ENCODE measurements at regions not wholly inside any gene's neighbourhood (a gene's known extent, or its start where the extent isn't known, plus 50 kb on each side); places are given as distances from the start of the nearest gene placed in this dataset.
A peak's percentile ranks its signal among the peaks of the same experiment; 100 is the strongest.

DNA sequence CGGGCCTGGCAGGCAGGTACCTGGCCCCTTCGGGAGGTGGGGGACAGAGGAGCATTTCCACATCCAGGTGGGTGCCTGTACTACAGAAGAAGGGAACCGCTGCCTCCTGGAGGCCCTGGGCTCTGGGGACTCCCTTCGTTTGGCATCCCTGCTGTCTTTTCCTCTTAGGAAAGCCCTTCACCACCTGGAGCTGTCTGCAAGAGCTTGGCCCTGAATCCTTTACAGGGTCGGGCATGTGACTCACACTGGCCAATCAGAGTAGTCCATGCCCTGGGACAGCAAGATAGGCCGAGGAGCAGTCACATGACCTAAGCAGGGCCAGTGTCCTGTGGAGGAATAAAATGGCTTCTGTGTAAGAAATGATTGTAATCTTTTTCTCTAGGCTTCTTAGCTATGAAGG, 224.9 kb downstream of the ANKRD60 start:
- DNase-seq (ENCODE audit: low spot score): peak; percentile 67

DNA sequence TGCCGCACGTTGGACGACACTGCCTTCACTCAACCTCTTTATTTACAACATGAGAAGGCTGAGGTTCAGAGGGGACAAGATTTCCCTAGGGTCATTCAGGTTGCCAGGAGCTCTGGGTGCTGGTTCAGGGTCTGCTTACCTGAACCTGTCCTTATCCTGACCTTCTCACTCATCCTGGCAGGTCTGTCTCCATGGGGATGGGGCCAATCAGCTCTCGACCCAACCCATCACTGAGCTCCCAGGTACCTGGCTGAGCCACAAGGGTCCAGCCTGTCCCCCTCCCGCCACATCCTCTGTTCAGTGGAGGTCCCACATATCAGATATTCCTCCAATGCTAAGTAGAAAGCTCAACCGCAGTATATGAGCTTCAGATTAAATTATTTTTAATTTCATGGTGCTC, 225.6 kb downstream of the ANKRD60 start:
- DNase-seq (ENCODE audit: low spot score): peak; percentile 51

DNA sequence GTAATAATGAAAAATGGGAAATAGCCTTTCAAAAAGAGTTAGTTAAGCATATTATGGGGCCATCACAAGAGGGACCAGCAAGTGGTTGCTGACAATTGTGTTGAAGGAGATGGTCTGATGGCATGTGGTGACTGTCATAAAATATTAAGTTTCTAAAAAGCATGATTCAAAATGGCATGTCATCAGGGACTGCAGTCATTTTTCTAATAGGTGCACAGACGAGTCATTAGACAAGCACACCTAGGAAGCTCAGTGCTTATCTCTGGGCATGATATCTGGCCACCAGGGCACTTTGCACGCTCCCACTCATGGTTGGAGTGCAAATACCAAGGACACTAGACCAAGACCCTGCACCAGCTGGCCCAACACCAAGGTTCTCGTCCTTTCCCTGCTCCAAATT, 226.5 kb downstream of the ANKRD60 start:
- no peak for DNase-seq (ENCODE audit: low spot score)

DNA sequence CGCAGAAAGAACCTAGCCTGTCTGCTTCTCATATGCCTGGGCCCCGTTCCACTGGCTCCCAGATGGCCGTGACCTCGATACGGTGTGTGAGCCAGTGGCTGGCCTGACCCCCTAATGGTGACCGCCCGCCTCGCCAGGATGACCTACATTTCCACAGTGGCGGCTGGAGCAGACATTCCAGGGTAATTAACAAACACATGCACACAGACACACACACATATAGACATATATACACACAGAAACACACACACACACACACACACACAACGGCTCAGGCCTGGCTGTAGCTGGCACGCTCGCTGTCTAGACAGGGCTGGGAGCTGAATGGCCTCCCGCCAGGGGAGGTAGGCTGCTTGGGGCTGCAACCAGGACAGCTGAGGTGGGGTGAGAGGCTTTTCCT, 227.1 kb downstream of the ANKRD60 start:
- peak; percentile 83 for DNase-seq (ENCODE audit: low spot score)

DNA sequence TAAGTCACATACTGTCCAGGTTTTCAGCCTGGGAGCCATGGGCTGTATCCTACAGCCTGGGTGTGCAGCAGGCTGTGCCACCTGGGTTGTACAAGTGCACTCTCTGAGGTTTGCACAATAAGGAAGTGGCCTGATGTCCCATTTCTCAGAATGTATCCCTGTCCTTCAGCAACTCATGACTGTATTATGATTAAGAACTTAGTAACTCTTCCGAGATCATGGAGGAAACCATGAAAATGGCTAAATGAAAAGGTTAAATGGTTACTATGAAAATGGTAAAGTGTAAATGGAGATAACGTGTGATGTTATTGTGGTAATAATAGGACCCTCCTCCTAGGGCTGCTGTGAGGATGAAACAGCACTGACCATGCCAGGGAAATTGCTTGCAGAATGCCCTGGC, 227.6 kb downstream of the ANKRD60 start:
- no peak for DNase-seq (ENCODE audit: low spot score)

DNA sequence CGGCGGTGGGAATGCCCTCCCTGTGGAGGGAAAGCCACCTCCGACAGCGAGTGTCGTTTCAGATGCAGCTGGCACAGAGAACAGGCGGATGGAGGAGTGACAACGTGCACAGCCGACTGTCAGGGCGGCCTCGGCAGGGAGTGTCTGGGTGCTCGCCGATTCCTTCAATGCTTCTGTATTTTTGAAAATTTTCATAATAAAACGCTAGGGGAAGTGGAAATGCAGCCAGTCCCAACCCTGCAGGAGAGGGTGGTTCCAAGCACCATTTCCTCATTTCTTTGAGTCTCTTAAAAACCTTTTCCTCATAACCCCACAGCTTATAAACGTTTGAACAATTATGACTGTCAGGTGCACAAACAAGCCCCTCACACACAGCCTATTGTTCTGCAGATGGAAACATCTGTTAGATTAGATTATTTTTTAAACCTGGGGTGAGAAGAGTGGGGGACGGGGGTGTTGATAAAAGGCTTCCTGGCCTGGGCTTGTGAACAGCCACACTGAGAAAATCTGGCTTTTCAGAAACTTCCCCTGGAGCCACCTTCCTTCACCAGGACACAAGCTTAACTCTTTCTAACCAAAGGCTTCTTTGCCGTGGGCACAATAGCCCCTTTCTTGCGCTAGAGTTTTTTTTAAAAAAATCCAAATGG, 228.9 kb downstream of the ANKRD60 start:
- DNase-seq (ENCODE audit: low spot score): no peak

DNA sequence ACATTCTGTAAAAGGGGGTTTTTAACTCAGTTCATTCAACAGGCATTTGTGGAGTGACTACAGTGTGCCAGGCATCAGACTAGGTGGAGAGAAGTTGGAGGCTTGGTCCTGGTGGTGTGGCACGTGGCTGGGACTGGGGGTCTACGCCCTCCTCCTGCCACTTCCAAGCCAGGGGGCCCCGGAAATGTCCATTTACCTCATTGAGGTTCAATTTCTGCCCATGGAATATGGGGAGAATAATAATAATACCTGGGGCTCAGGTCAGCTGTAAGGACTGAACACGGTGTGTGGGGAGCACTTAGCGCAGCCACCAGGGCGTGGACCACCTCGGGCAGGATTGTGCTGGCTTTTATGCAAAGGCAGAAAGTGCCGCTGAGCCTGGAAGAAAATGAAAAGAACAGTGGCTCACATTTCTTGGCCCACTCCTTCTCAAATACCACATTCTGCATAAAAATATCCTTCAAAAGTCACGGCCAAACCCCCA, 229.4 kb downstream of the ANKRD60 start:
- DNase-seq (ENCODE audit: low spot score): no peak

DNA sequence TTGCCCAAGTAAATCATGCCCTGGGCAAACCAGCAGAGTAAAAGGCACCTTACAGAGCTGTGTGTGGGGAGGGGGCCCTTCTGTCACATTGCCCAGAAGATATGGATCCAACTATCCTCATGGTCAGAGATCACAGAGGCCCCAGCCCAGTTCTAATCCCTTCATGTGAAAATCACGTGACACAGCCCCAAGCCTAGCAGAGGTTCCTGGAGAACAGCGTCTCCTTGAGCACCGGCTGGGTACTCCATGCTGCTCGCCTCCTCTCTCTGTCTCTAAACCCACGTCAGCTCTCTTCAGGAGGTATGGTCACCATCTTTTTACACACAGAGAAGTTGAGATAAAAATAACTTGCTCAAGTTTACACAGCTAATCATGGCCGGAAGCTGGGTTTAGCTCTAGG, 230.2 kb downstream of the ANKRD60 start:
- DNase-seq (ENCODE audit: low spot score): no peak

DNA sequence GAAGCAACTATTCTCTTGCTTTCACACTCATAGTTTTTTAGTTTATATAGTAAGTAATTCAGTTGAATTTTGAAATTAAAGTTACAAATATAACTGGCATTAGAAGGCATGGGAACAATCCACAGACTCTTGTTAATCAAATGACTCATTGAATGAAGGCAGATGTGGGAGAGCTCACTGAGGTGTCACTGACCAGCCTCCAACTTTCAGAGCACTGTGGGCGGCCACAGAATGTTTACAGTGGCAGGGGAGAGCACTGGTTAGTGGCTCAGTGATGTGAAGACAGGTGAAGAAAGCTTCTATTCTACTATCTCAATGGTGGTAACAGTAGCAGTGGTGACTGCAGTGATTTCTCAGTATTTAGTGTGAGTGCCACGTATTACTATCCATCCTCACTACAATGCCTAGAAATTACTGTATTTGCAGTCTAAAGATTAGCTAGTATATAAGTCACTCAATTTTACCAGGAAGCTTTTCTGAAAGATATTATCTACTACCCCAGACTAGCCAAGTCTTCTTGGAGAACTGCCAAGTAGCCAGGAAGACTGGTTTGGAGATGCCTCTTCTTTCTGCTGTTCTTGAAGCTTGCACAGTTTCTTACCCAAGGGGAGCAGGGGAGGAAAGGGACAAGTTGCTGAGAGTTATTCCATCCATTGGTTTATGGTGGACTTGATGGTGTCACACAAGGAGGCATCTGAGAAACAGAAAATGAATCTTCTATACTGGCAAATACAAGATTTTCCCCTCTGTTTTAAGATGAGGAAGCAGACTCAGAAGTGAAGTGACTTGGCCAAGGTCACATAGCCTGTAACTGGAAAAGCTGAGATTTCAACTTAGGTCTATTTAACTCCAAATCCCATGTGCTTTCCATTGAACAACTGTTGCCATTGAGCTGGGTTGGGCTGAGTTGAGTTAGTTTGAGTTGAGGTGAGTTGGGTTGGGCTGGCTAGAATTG, 231.2 kb downstream of the ANKRD60 start:
- DNase-seq (ENCODE audit: low spot score): no peak

DNA sequence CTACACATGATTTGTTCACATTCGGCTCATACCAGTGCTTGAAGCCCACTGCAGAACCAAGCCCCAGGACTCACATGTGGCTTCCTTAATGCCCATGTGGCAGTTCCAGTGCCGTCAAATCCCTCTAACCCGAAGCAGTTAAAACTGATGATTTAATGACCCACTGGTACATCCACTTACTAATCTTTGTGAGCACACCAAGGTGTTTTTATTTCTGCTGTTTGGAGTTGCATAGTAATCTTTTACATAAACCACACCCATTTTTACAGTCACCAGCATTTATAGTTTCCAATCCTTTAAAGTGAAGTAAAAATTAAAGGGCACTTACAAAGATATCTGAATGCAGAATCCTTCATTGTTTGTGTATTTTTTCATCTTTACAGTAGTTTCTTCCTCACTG, 232.0 kb downstream of the ANKRD60 start:
- DNase-seq (ENCODE audit: low spot score): no peak

DNA sequence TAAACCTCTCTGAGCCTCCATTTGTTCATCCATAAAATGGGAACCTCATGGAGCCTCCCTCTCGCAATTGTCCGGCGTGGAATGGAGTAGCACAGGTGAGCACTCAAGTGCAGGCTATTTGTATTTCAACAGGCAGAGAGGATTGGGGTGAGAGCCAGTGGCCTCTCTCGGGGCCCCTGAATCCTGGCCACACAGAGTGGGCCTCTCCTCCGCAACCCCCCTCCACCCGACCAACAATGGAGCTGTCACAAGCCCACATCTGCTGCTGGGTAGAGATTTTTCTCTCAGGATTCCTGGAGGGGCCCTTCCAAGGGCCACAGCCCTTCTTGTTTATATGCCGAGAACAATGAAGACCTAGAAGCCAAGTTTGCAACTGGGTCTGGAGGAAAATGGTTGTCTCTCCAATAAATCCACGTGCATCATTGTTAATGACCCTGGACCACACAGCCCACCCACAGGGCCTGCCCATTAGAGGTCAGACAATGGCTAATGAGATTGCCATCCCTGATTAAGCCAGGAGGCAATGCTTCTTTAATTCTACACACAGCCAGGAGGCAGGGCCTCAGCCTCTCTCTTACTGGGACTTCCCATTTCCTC, 233.0 kb downstream of the ANKRD60 start:
- DNase-seq (ENCODE audit: low spot score): peak; percentile 75

DNA sequence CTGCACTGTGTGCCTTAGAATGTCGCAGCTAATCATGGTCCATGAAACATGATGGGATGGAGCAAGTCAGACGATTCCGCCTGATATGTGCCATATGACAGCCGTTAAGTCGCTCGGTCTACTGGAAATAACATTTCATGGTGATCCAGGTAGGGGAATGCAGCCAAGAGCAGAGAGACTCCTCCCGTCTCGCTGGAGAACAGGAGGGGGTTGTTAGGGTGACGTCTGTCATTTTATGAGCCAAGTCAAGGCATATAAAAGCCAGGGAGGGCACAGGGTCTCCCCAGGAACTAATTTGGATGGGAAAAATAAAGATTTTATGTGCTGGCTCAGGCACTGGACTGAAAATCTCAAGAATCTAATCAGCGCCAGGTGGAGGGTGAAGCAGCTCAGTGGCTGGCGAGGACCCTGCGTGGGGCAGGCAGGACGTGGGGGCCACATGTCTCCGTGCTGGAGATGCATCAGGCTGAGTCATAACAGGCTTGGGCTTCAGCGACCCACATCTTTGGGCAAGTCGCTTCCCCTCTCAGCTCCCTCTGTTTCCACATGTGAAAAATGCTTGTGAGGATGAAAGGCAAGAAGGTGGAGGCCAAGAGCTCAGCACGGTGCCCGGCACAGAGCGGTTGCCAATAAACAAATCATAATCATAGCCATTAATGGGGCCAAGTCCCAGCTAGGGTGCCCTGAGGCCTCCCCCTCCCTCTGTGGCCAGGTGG, 234.6 kb downstream of the ANKRD60 start:
- peak; percentile 86 for DNase-seq (ENCODE audit: low spot score)

DNA sequence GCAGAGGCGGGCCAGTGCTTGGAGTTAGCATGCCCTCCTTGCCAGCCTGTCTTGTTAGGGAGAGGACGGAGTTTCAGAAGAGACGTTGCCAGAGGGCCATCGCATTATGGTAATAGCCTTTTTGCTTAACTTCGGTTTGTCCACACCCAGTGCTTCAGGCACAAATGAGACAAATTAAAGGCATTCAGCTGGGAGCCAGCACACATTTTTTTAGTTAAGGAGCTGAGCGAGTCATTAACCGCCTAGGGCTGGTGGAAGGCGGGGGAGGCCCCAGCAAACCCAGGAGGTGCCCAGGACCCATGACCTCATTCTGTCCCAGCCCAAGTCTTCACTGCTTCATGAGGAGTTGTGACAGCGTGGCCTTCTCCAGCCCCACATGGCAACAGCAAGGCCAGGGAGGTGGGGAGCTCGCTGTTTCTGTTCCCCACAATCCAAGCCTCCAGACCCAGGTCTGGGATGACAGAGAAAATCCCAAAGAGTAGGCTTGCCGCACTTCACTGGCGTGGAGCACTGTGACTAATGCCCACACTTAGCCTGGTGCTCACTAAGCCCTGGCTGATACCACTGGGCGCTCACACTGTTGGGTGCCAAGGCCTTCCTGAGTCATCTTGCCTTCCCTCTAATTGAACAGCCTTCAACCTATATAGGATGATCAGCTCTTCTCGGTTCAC, 237.1 kb downstream of the ANKRD60 start:
- DNase-seq (ENCODE audit: low spot score): peak; percentile 84

DNA sequence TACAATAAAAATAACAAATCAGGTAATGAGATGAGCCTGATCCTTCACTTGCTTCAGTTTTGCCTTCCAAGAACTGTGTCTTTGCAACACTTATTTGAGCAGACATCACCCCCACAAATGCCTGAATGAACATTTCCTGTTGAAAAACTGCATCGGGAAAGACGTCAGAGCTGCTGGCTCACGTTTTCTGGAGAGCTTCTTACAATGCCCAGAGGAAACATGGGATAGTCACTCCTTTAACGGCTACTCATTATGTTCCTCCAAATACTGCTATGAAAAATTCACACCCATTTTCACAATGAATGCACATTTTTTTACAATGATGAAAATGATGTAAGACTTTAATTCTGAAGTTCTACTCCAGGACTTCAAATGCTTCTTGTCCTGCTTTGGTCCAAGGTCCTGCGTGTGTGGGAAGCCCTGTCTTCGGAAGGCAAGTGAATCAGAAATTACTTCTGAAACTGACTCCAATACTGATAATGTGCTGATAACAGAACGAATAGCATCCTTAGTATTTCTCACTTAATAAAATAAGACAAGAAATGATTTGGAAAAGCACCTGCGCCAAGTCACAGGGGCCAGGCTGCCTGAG, 238.0 kb downstream of the ANKRD60 start:
- DNase-seq (ENCODE audit: low spot score): no peak

DNA sequence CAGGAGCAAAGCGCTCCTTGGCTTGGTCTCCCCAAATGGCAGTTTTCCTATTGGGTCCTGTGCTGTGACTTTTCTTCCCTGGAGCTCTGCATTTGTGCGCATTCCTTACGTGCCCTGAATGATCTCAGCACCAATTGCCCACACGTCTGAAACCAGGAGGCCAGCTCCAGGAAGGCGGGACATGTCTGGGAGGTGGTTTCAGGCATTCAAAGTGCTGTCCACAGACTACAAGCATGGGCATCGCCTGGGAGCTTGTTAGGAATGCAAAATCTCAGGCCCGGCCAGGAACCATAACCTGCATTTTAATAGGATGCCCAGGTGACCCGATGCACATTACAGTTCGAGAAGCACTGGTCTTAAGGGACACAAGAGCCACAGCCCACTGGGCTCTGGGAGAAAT, 239.6 kb downstream of the ANKRD60 start:
- no peak for DNase-seq (ENCODE audit: low spot score)

DNA sequence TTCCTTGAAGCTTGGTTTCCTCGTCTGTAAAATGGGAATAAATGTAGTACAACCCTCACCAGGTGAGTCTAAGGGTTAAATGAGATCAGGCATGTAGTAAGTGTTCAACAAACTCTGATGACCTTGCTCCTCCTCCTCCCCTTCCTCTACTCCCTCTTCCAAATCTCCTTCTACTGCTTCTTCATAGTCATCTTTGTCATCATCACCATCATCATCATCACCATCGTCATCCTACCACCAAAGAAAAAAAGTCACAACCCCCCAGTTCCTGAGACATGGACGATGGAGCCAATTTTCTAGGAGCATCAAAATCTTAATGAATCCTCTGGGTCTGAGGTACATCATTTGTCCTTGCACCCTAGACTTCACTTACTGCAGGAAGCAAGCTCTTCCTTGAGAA, 240.0 kb downstream of the ANKRD60 start:
- DNase-seq (ENCODE audit: low spot score): no peak

DNA sequence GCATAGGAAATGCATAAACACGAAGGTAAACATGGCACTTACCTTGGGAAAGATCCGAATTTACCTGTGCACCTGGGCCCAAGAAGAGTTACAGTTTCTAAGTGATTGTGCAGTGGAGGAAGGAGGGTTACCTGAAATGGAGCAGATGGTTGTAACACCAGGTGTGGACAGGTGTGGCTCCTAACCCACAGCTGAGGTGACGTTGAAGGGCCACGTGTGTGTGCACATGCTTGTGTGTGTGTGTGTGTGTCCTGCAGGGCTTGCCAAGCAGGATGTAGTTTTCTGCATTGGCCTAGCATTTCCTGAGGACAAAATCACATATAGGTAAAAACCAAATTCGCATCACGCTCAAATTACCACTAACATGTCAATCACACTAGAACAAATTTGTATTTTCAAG, 240.8 kb downstream of the ANKRD60 start:
- no peak for DNase-seq (ENCODE audit: low spot score)

DNA sequence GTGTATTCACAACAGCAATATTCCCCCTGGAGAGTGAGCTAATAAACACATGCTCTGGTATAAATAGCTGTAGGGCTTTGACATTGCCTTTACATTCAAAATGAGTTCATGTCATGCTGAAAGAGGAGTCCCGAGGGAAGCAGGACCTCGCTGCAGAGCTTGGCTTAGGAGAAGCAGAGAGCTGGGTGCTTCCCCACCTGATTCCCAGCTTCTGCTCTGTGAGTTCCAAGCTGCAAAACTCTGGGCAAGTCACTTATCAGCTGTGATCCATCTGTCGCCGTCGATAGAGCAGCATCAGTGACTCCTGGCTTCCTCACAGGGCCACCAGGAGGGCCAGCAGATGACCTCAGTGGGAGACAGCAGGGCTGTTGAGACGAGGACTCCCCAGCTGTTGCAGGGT, 241.8 kb downstream of the ANKRD60 start:
- DNase-seq (ENCODE audit: low spot score): no peak

DNA sequence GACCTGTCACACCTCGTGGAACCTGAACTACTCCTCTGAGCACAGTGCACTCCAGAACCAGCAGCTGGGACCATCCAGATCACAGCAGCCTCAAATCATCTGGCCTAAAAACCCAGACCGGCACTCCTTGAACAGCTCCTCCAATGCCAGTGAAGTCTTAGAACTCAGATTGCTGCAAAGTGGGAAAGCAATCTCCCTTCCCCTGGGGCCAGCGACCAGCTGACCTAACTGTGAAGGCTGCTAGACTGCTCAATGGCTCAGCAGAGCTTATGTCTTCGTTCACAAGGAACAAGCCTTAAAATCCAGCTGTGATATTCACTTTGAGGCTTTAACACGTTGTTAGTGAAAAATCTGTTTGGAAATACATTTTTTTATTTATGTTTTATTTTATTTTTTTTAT, 243.2 kb downstream of the ANKRD60 start:
- DNase-seq (ENCODE audit: low spot score): peak; percentile 37

DNA sequence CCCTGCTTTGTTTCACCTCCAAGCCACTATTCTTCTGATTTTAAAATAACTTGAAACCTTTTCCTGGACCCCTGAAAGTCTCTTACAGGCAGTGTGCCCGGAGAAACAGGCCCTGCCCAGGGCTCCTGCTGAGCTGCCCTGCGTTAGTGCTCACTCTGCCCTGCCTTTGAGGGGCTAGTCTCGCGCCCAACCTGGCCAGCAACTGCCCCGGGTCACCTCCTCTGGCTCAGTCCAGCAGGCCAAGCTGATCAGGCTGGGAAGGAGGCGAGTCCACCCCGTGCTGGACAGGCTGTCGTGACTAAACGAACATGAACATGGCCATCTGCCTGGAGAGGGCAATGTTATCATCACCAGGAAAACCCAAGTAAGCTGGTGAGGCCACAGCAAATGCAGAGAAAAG, 245.4 kb downstream of the ANKRD60 start:
- no peak for DNase-seq (ENCODE audit: low spot score)

DNA sequence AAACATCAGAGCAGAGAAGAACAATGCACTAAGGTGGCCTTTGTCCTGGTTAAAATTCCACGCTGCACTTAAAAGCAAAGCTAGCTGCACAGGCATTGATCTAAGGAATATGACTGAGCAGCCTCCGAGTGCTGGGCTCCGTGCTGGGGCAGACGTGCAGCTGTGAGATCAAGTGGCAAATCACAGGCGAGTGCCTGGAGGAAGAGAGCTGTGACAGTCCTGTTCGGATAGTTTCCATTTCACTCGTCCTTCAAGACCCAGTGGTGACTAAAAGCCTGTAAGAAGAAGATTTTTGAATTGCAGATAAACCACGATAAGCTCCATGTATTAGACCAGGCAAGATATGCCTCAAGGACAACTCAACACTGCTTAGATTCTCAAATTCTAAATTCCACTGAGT, 247.9 kb downstream of the ANKRD60 start:
- no peak for DNase-seq (ENCODE audit: low spot score)

All from mesenteric fat pad (tissue), 1 donor.